ENCODE measurements at regions not wholly inside any gene's neighbourhood (a gene's known extent, or its start where the extent isn't known, plus 50 kb on each side); places are given as distances from the start of the nearest gene placed in this dataset.
A peak's percentile ranks its signal among the peaks of the same experiment; 100 is the strongest.

DNA sequence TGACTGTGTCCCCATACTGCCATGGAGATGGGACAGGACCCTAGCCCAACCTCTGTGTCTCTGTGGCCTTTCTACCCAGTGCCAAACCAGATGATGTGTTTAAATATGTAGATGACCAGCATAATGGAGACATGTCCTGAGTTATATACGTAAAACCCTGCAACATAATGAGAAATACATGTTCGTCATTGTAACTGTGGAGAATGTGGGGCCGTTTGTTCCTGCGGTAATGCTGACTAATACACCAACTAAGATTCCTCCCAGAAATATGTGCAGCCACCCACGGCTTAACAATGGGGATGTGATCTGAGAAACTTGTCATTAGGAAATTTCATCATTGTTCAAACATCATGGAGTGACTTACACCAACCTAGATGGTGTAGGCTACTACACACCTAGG is 71.7 kb upstream of the SIM2 start:
- no peak for DNase-seq (ENCODE audit: low spot score)
- TF ChIP-seq, protein P1, sequence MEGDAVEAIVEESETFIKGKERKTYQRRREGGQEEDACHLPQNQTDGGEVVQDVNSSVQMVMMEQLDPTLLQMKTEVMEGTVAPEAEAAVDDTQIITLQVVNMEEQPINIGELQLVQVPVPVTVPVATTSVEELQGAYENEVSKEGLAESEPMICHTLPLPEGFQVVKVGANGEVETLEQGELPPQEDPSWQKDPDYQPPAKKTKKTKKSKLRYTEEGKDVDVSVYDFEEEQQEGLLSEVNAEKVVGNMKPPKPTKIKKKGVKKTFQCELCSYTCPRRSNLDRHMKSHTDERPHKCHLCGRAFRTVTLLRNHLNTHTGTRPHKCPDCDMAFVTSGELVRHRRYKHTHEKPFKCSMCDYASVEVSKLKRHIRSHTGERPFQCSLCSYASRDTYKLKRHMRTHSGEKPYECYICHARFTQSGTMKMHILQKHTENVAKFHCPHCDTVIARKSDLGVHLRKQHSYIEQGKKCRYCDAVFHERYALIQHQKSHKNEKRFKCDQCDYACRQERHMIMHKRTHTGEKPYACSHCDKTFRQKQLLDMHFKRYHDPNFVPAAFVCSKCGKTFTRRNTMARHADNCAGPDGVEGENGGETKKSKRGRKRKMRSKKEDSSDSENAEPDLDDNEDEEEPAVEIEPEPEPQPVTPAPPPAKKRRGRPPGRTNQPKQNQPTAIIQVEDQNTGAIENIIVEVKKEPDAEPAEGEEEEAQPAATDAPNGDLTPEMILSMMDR (IDR thresholded peaks at IDR 0.05), result no peak
- Histone ChIP-seq H3K27ac (no peak overlapping the region), H3K4me3 (no peak overlapping the region)

DNA sequence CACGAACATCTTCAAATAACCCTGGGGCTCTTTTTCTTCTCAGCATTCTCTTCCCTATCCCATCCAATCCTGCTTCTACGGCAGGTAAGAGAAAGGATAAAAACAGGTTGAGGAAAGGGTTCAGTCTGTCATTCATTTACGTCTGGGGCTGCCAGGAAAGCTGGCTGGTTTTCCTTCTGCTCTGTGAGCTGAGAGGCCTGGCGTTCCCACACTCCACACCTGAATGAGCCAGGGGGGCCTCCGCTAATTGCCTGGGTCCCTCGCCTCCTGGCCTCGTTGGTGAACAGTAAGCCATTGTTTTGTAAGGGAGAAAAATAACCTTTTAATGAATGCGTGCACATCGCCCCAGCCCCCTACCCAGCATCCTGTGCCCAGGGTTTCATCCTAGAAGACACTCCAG is 70.8 kb upstream of the SIM2 start:
- TF ChIP-seq, protein P1 (IDR thresholded peaks at IDR 0.05), result no peak
- no peak for DNase-seq (ENCODE audit: low spot score)

DNA sequence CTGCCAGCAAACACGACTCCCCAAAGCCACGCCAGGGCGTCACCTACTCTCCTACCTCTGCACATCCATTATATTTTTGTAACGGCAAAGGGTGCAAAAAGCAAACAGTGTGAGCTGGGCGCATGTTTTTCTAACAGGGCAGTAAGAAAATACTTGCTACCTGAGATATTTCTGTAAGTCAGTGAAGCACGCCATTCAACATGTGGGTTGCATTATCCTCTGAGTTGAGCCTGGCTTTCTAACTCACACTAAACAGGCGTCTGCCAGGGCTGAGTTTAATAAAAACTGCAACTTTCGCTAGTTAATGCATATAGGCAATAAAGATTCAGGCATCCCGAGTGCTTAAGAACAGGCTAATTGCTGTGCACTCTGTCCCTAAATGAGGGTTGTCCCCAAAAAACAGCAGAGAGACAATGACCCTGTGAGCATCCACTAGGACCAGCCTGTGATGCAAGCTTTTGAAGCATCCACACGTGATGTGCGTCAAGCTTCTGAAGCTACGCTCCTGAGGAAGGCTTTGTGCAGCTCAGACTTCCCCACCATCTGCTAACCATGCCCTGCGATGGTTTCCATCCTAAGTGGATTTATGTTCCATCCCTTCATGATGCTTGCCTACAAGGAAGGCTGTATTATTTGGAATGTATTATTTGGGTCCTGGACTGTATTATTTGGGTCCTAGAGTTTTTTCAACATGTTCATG is 70.0 kb upstream of the SIM2 start:
- Histone ChIP-seq H3K27ac (no peak overlapping the region), H3K4me3 (no peak overlapping the region)
- no peak for DNase-seq (ENCODE audit: low spot score)
- TF ChIP-seq, protein P1 (IDR thresholded peaks at IDR 0.05), result no peak

More for the DNA sequence above, 70.8 kb upstream of the SIM2 start:
- H3K4me3 ChIP-seq, result no peak overlapping the region
- no peak overlapping the region for H3K27ac ChIP-seq

DNA sequence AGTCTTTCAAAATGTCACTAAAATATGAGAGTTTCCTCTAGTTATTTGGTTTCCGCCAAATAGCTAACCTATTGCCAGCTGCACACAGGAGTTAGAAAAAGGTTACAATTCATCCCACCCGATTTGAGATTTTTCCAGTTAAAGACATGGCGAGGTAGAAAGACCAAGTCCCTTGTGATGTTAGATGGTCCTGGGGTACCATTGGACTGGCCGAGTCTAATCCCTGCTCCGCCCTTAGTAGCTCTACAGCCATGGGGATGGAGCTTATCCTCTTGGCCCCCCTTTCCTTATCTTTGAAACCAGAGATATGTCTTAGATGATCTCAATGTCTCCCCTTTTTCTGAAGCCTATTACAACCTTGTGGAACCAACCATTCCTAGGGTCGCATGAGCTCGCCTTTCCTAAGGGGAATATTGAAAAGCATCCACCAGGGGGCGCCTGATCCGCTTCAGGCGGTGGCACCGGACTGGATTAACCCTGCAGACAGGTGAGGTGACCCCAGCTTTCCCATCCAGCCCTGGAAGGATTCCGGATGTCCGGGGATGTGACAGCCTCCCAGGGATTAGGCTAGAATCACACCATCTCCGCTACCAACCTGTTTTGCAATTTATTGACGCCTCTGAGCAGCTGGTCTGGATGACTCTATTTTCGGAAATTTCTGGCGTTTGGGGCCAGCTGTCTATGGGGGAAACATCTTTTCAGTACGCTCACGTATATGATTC is 68.3 kb upstream of the SIM2 start:
- Histone ChIP-seq H3K27ac (no peak overlapping the region), H3K4me3 (no peak overlapping the region)
- no peak for DNase-seq (ENCODE audit: low spot score)
- TF ChIP-seq, protein P1 (IDR thresholded peaks at IDR 0.05), result peak; percentile 32

DNA sequence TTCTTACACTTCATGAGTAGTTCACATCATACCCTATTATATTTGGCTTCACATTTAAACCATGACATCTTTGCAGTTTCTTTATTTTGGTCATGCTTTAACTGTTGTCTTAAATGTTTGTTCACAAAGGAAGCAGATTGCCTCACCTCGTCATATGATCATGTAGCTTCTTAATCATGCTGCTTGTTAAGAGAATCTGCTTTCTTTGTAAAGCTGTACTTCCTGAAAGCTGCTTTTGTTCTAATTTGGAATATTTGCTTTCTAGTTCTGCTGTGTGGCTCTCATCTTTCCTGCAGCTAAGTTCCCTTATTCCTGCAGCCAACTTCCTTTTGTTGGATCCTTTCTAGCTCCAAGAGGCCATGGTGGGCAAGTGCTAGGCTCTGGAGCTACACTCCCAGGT is 62.9 kb upstream of the SIM2 start:
- Histone ChIP-seq H3K27ac (no peak overlapping the region), H3K4me3 (no peak overlapping the region)
- no peak for DNase-seq (ENCODE audit: low spot score)
- TF ChIP-seq, protein P1 (IDR thresholded peaks at IDR 0.05), result no peak

DNA sequence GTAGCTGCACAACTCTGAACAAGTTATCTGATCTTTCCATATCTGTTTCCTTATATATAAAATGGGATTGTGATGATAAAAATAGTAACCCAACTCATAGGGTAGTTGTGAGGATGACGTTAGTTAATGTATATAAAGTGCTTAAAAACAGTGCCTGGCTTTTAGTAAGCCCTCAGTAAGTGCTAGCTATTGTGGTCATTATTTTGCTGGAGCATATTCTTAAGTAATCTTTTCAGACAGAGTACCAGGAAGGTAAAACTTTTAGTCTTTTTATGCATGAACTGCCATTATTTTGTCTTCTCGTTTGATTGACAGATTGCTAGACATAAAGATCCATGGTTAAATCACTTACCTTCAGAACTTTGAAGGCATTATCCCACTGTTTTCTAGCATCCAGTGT is 62.5 kb upstream of the SIM2 start:
- H3K4me3 ChIP-seq, result no peak overlapping the region
- H3K27ac ChIP-seq, result no peak overlapping the region
- TF ChIP-seq, protein P1 (IDR thresholded peaks at IDR 0.05), result no peak
- DNase-seq (ENCODE audit: low spot score), result no peak

DNA sequence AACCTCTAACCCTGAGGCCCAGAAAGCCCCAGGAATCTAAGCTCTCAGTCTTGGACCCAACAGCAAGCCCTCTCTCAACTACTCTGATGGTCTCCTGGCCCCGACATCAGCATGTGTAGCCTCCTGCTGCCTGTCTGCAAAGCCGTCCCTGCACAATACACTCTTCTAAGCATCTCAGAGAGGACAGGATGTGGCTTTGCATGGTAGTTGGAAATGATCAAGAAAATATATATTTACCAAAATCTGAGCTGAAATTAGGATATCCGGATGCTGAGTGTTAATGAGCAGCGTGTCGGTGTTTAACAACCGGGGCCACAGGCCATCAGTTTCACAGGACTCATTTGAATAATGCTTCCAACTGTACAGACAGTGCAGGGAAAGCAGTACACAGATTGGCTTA is 59.1 kb upstream of the SIM2 start:
- H3K27ac ChIP-seq, result no peak overlapping the region
- DNase-seq (ENCODE audit: low spot score), result peak; percentile 35
- H3K4me3 ChIP-seq, result no peak overlapping the region
- TF ChIP-seq, protein P1 (IDR thresholded peaks at IDR 0.05), result no peak

Measured in coronary artery (tissue), 2 donors.